SK-N-SH (cell line): ENCODE measurements at regions not wholly inside any gene's neighbourhood (a gene's known extent, or its start where the extent isn't known, plus 50 kb on each side); places are given as distances from the start of the nearest gene placed in this dataset.
A peak's percentile ranks its signal among the peaks of the same experiment; 100 is the strongest.

Source experiments
- CTCF ChIA-PET: fragments of 300-600, 350-600 bp; formaldehyde crosslinking; extraction: SDS; loops from one replicate; lab custom pipeline; 2021; lab: Yijun Ruan, JAX
- POLR2A ChIA-PET: fragments of 350-600 bp; sonication (Branson Sonifier 250); formaldehyde crosslinking; extraction: SDS; loops from one replicate; lab custom pipeline; 2020; ENCODE audit warnings: antibody characterized with exemption, inconsistent platforms; lab: Yijun Ruan, JAX
- DNase-seq: peaks from one replicate; pipeline ENCODE4 v3.0.0; 2012
- H2AFZ ChIP-seq: fragments of 200-600 bp; sonication (generic); 2 replicates; pipeline ENCODE4 v1.8.1; 2016; ENCODE audit warnings: antibody characterized with exemption, mild to moderate bottlenecking, low read depth
- H3F3A ChIP-seq: fragments of 200-600 bp; sonication (generic); replicated peaks from 2 replicates; pipeline ENCODE3; 2016; ENCODE audit warnings: antibody characterized with exemption, mild to moderate bottlenecking; ENCODE audit not compliant: insufficient read depth
- H3K27ac ChIP-seq, 2 experiments: fragments of 200-500 bp in 1 of 2; fragments of 200-600 bp in 1 of 2; sonication (Bioruptor generic) in 1 of 2; sonication (generic), shearing (Covaris generic) in 1 of 2; 2 replicates each; pipeline versions ENCODE4 v1.5.1 to v1.6.1; 2014 to 2016; ENCODE audit warnings: low read depth in 2 of 2, inconsistent platforms in 1 of 2, low read length in 1 of 2, mild to moderate bottlenecking in 1 of 2, mixed read lengths in 1 of 2
- H3K27me3 ChIP-seq: fragments of 200-600 bp; sonication (generic), shearing (Covaris generic); 2 replicates; pipeline ENCODE4 v1.6.1; 2016; ENCODE audit warnings: mixed run types; ENCODE audit not compliant: insufficient read depth
- H3K36me3 ChIP-seq, 2 experiments: fragments of 200-500 bp in 1 of 2; fragments of 200-600 bp in 1 of 2; sonication (Bioruptor generic) in 1 of 2; sonication (generic) in 1 of 2; replicated peaks in 1 of 2; 2 replicates each; pipeline versions ENCODE3 to v1.5.1; 2014 to 2016; ENCODE audit warnings: low read length in 1 of 2, mild to moderate bottlenecking in 1 of 2; ENCODE audit not compliant: insufficient read depth in 2 of 2, control insufficient read depth in 1 of 2
- H3K4me1 ChIP-seq, 2 experiments: fragments of 200-500 bp in 1 of 2; fragments of 200-600 bp in 1 of 2; sonication (Bioruptor generic) in 1 of 2; sonication (generic), shearing (Covaris generic) in 1 of 2; 2 replicates each; pipeline versions ENCODE4 v1.5.1 to v1.6.1; 2014 to 2016; ENCODE audit warnings: low read depth in 1 of 2, low read length in 1 of 2, mixed run types in 1 of 2; ENCODE audit not compliant: insufficient read depth in 2 of 2, control insufficient read depth in 1 of 2
- H3K4me2 ChIP-seq: fragments of 200-600 bp; sonication (generic), shearing (Covaris generic); 2 replicates; pipeline ENCODE4 v1.6.1; 2017; ENCODE audit warnings: mixed run types
- H3K4me3 ChIP-seq, 2 experiments: fragments of 200-500 bp in 1 of 2; fragments of 200-600 bp in 1 of 2; sonication (Bioruptor generic) in 1 of 2; sonication (generic), shearing (Covaris generic) in 1 of 2; 2 replicates each; pipeline versions ENCODE4 v1.5.1 to v1.8.1; 2014 to 2016; ENCODE audit warnings: low read depth in 2 of 2, inconsistent platforms in 1 of 2, low read length in 1 of 2, mild to moderate bottlenecking in 1 of 2, mixed read lengths in 1 of 2, moderate library complexity in 1 of 2
- H3K79me2 ChIP-seq: fragments of 200-600 bp; sonication (generic); 2 replicates; pipeline ENCODE4 v1.8.1; 2017; ENCODE audit warnings: mild to moderate bottlenecking; ENCODE audit not compliant: insufficient read depth
- H3K9ac ChIP-seq: fragments of 200-600 bp; sonication (generic); 2 replicates; pipeline ENCODE4 v1.6.1; 2017; ENCODE audit warnings: mixed run types
- H3K9me2 ChIP-seq: fragments of 200-600 bp; sonication (generic); 2 replicates; pipeline ENCODE4 v1.6.1; 2017; ENCODE audit warnings: mixed run types
- H3K9me3 ChIP-seq: fragments of 200-600 bp; sonication (generic); 2 replicates; pipeline ENCODE4 v1.6.1; 2017; ENCODE audit warnings: mixed run types, mild to moderate bottlenecking, moderate library complexity
- H4K20me1 ChIP-seq: fragments of 200-600 bp; sonication (generic); 2 replicates; pipeline ENCODE4 v1.6.1; 2017; ENCODE audit warnings: mild to moderate bottlenecking, mixed run types; ENCODE audit not compliant: insufficient read depth
- EP300 ChIP-seq, 2 experiments: IDR thresholded peaks; 2 replicates each; pipeline versions ENCODE4 v1.4.0 to v1.6.1; 2012; ENCODE audit warnings: borderline replicate concordance in 1 of 2, low read depth in 1 of 2, low read length in 1 of 2
- FOSL2 ChIP-seq: IDR thresholded peaks from 2 replicates; pipeline ENCODE4 v1.4.0; 2012; ENCODE audit warnings: low read depth, mild to moderate bottlenecking, moderate library complexity, borderline replicate concordance
- FOXM1 ChIP-seq: IDR thresholded peaks from 2 replicates; pipeline ENCODE4 v1.4.0; 2012; ENCODE audit warnings: low read depth, mild to moderate bottlenecking
- JUND ChIP-seq: IDR thresholded peaks from 2 replicates; pipeline ENCODE4 v1.4.0; 2012
- MXI1 ChIP-seq: IDR thresholded peaks from 2 replicates; pipeline ENCODE4 v1.6.1; 2012; ENCODE audit warnings: mild to moderate bottlenecking, low read depth, low read length, improper control_type of control experiment
- RCOR1 ChIP-seq: fragments of 150-350 bp; IDR thresholded peaks from 2 replicates; pipeline ENCODE4 v1.6.1; 2017; ENCODE audit warnings: antibody characterized with exemption, low read length
- RXRA ChIP-seq: IDR thresholded peaks from 2 replicates; pipeline ENCODE4 v1.4.0; 2012; ENCODE audit warnings: low read depth, mild to moderate bottlenecking, borderline replicate concordance
- SIN3A ChIP-seq: IDR thresholded peaks from 2 replicates; pipeline ENCODE4 v1.6.1; 2012; ENCODE audit warnings: low read depth, mild to moderate bottlenecking, low read length, moderate library complexity, borderline replicate concordance
- TAF1 ChIP-seq: IDR thresholded peaks from 2 replicates; pipeline ENCODE4 v1.6.1; 2012; ENCODE audit warnings: low read depth, mild to moderate bottlenecking, low read length, moderate library complexity, borderline replicate concordance
- TCF12 ChIP-seq: IDR thresholded peaks from 2 replicates; pipeline ENCODE4 v1.4.0; 2012
- YY1 ChIP-seq: IDR thresholded peaks from 2 replicates; pipeline ENCODE4 v1.4.0; 2012; ENCODE audit warnings: low read depth, mild to moderate bottlenecking
- WGBS: methylation state at CpG from one replicate; pipeline ENCODE4 v1.1.6; 2017; ENCODE audit warnings: low lambda C conversion rate; 5-methylcytosine and 5-hydroxymethylcytosine counted together
- TF ChIP-seq, protein P1 (sequence below): IDR thresholded peaks from 2 replicates; pipeline ENCODE4 v1.6.1; 2012; ENCODE audit warnings: mild to moderate bottlenecking, low read depth, low read length, moderate library complexity

DNA sequence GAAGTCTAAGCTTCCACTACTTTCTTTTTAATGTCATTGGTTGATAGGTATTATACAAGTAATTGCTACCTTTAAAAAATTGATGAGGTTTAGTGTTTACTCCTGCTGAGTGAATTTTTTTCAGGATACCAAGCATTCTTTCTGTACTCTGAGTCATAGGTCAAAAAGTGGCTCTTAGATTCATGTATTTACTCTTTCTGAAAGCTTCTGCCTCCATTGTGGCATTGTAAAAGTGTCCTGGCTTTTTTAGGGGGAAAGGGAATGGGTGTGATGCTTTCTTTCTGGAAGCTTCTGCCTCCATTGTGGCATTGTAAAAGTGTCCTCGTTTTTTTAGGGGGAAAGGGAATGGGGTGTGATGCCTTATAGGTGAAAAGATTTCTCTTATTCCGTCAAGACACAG is 286.5 kb downstream of the LPIN1 start:
- no peak overlapping the region for H3K27ac ChIP-seq
- WGBS, result 45% methylated on average over 2 of the region's 2 CpGs
- no peaks in the 10 kb centered on the region for H3F3A ChIP-seq
- no peaks in the 10 kb centered on the region for H4K20me1 ChIP-seq
- TF ChIP-seq JUND (0 out of 2 replicates have a peak, but pooled peaks have one; percentile 29), FOSL2 (peak; percentile 49; the same call in 1 of the 2 replicates), FOXM1 (no peak)
- H3K4me3 ChIP-seq, result no peak overlapping the region
- ChIA-PET CTCF (interaction anchor here (1.1 to 1.4 kb wide), 2 partner anchors 11 kb away, joined by 3 to 4 read pairs; no protein-coding TSS in a partner anchor), POLR2A (no interaction called here)
- no peaks in the 10 kb centered on the region for H3K9me3 ChIP-seq
- H3K36me3 ChIP-seq, result no peaks in the 10 kb centered on the region
- no peaks in the 10 kb centered on the region for H3K9me2 ChIP-seq
- H3K79me2 ChIP-seq, result no peaks in the 10 kb centered on the region
- H3K4me1 ChIP-seq, result peaks cover 0 to 10% of the 10 kb centered on the region in 2 experiments; a peak in 2 of 4 replicates
- H3K4me2 ChIP-seq, result peak overlapping the region; percentile 35; the same call in 1 of the 2 replicates
- no peaks in the 10 kb centered on the region for H3K27me3 ChIP-seq
- H2AFZ ChIP-seq, result no peak overlapping the region; the same call in 1 of the 2 replicates
- no peak overlapping the region for H3K9ac ChIP-seq
- no peak for DNase-seq

DNA sequence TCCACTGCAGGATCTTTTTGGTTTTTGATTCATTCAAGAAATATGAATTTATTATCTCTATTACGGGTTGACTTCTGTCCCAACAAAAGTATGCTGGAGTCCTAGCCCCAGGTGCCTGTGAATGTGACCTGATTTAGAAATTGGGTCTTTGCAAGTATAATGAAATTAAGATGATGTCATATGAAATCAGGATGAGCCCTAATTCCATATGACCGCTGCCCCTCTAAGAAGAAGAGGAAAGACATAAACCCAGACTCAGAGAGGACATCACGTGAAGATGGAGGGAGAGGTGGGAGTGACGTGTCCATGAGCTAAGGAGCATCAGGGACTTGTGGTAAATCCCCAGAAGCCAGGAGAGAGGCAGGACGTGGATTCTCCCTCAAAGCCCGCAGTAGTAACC is 287.1 kb downstream of the LPIN1 start:
- 79% methylated on average over 6 of the region's 6 CpGs for WGBS
- H3K4me3 ChIP-seq, result no peak overlapping the region
- TF ChIP-seq TAF1, result no peak
- TF ChIP-seq, protein P1, sequence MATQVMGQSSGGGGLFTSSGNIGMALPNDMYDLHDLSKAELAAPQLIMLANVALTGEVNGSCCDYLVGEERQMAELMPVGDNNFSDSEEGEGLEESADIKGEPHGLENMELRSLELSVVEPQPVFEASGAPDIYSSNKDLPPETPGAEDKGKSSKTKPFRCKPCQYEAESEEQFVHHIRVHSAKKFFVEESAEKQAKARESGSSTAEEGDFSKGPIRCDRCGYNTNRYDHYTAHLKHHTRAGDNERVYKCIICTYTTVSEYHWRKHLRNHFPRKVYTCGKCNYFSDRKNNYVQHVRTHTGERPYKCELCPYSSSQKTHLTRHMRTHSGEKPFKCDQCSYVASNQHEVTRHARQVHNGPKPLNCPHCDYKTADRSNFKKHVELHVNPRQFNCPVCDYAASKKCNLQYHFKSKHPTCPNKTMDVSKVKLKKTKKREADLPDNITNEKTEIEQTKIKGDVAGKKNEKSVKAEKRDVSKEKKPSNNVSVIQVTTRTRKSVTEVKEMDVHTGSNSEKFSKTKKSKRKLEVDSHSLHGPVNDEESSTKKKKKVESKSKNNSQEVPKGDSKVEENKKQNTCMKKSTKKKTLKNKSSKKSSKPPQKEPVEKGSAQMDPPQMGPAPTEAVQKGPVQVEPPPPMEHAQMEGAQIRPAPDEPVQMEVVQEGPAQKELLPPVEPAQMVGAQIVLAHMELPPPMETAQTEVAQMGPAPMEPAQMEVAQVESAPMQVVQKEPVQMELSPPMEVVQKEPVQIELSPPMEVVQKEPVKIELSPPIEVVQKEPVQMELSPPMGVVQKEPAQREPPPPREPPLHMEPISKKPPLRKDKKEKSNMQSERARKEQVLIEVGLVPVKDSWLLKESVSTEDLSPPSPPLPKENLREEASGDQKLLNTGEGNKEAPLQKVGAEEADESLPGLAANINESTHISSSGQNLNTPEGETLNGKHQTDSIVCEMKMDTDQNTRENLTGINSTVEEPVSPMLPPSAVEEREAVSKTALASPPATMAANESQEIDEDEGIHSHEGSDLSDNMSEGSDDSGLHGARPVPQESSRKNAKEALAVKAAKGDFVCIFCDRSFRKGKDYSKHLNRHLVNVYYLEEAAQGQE, result no peak
- TF ChIP-seq FOSL2, result no peak
- TF ChIP-seq TCF12, result no peak
- no peak for TF ChIP-seq RCOR1
- no peak for TF ChIP-seq YY1
- TF ChIP-seq MXI1, result no peak
- no peak for TF ChIP-seq RXRA
- no peak for TF ChIP-seq SIN3A
- TF ChIP-seq EP300 (IDR thresholded peaks at IDR 0.05; ENCODE audit: borderline replicate concordance in 1 of 2, low read depth in 1 of 2, low read length in 1 of 2), result no peak
- peaks cover 0 to 10% of the 10 kb centered on the region in 2 experiments; a peak in 2 of 4 replicates for H3K4me1 ChIP-seq
- H3K36me3 ChIP-seq, result no peaks in the 10 kb centered on the region
- ChIA-PET POLR2A (no interaction called here), CTCF (interaction anchor here (1.4 kb wide), 1 partner anchor 12 kb away, joined by 3 read pairs; no protein-coding TSS in a partner anchor)
- no peaks in the 10 kb centered on the region for H3K27me3 ChIP-seq
- peak overlapping the region; percentile 35; the same call in 1 of the 2 replicates for H3K4me2 ChIP-seq
- no peaks in the 10 kb centered on the region for H3K9me3 ChIP-seq
- no peak overlapping the region; the same call in 1 of the 2 replicates for H2AFZ ChIP-seq
- no peak overlapping the region for H3K9ac ChIP-seq
- H3K9me2 ChIP-seq, result no peaks in the 10 kb centered on the region
- H3F3A ChIP-seq, result no peaks in the 10 kb centered on the region
- H4K20me1 ChIP-seq, result no peaks in the 10 kb centered on the region
- H3K79me2 ChIP-seq, result no peaks in the 10 kb centered on the region
- DNase-seq, result no peak
- H3K27ac ChIP-seq, result no peak overlapping the region
